ENCODE measurements at regions not wholly inside any gene's neighbourhood (a gene's known extent, or its start where the extent isn't known, plus 50 kb on each side); places are given as distances from the start of the nearest gene placed in this dataset.

DNA sequence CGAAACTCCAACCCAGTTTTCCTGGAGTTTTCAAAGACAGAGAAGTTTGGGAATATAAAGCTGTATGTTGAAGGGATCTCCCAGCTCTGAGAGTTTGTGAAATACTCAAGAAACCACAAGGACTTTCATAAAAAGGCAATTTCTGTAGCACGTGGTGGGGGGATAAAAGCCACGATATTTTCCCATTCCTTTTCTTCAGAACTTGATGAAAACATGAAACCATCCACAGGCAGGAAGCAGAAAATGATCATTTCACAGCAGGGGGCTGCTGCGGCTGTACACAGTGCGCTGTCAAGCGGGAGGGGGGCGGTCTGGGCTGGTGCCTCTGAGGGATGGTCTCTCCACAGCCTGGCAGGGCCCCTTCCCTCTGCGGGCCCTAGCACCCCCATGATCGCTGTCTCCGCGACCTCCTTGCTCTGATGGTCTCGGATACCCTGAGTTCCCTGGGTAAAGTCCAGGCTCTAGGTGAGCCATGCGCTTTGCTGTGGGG lies 423.2 kb downstream of the MN1 start:
- ChIA-PET POLR2A (ENCODE audit: partially characterized antibody) (interaction anchor here (0.6 kb wide), 1 partner anchor 1042 kb away, joined by 3 read pairs; no protein-coding TSS in a partner anchor), CTCF (ENCODE audit: partially characterized antibody) (no interaction called here)
- Histone ChIP-seq H2BK12ac (ENCODE audit: low read depth, low read length) (no peak overlapping the region), H2AK5ac (ENCODE audit: low read depth, low read length) (no peak overlapping the region), H4K91ac (replicated peaks; ENCODE audit: insufficient read length, low read length) (no peak overlapping the region), H3K4ac (replicated peaks; ENCODE audit: insufficient read length, low read depth, low read length) (no peak overlapping the region), H3K79me1 (ENCODE audit: low read depth, low read length) (no peaks in the 10 kb centered on the region), H3K4me3 (ENCODE audit: extremely low read depth in 1 of 4, insufficient read depth in 2 of 4, low read depth in 3 of 4, low read length in 4 of 4) (no peak overlapping the region), H2BK20ac (ENCODE audit: low read length) (no peak overlapping the region), H2BK5ac (ENCODE audit: low read depth, low read length) (no peak overlapping the region), H3K56ac (replicated peaks; ENCODE audit: insufficient read length, low read depth, low read length) (no peak overlapping the region), H3K18ac (ENCODE audit: extremely low read depth, low read length) (no peak overlapping the region), H4K20me1 (replicated peaks in 1 of 2; ENCODE audit: control insufficient read depth in 1 of 2, insufficient read depth in 2 of 2, low read length in 2 of 2) (no peaks in the 10 kb centered on the region), H3K27ac (ENCODE audit: low read depth, low read length) (no peak overlapping the region), H3K9ac (replicated peaks in 1 of 4; ENCODE audit: extremely low read depth in 1 of 4, low read depth in 3 of 4, low read length in 3 of 4) (no peak overlapping the region), H3K23me2 (ENCODE audit: low read depth, low read length) (no peaks in the 10 kb centered on the region), H3K79me2 (ENCODE audit: control insufficient read depth in 1 of 2, insufficient read depth in 2 of 2, low read length in 2 of 2) (no peaks in the 10 kb centered on the region), H3K4me2 (ENCODE audit: insufficient read depth in 1 of 2, low read depth in 2 of 2, low read length in 2 of 2) (no peak overlapping the region), H3K4me1 (replicated peaks in 1 of 4; ENCODE audit: control insufficient read depth in 3 of 4, insufficient read depth in 4 of 4, low read length in 3 of 4) (peaks cover 0 to 3% (median 2%) of the 10 kb centered on the region in 4 experiments; a peak in 3 of 7 replicates), H3K14ac (ENCODE audit: insufficient read length) (no peak overlapping the region), H2AFZ (ENCODE audit: low read length) (no peak overlapping the region), H3K23ac (ENCODE audit: insufficient read length) (no peak overlapping the region), H4K8ac (ENCODE audit: extremely low read depth, insufficient read depth, low read length) (no peak overlapping the region), H3K9me3 (ENCODE audit: insufficient read depth in 2 of 2, low read depth in 1 of 2, low read length in 1 of 2) (no peaks in the 10 kb centered on the region), H3K27me3 (replicated peaks in 1 of 4; ENCODE audit: control insufficient read depth in 3 of 4, extremely low read depth in 1 of 4, insufficient read depth in 3 of 4, low read length in 3 of 4) (no peaks in the 10 kb centered on the region), H2BK15ac (ENCODE audit: low read length) (no peak overlapping the region), H3K36me3 (ENCODE audit: control insufficient read depth in 2 of 4, insufficient read depth in 4 of 4, low read length in 3 of 4) (no peaks in the 10 kb centered on the region), H4K5ac (ENCODE audit: insufficient read length, low read depth, low read length) (no peak overlapping the region), H2BK120ac (replicated peaks; ENCODE audit: low read depth, low read length) (no peak overlapping the region)
- DNase-seq (ENCODE audit: low read depth in 1 of 2, low spot score in 2 of 2) (no peak), FAIRE-seq (no peak)
- no peak for TF ChIP-seq SP2 (IDR thresholded peaks at IDR 0.05; ENCODE audit: low read length)
- TF ChIP-seq POLR2A (IDR thresholded peaks at IDR 0.05; ENCODE audit: control extremely low read depth in 1 of 2, low read depth in 2 of 2, low read length in 2 of 2), result no peak
- TF ChIP-seq RFX5 (IDR thresholded peaks at IDR 0.05; ENCODE audit: borderline replicate concordance, low read depth, low read length), result no peak
- no peak for TF ChIP-seq POU5F1 (IDR thresholded peaks at IDR 0.05; ENCODE audit: low read depth, low read length)
- TF ChIP-seq CTBP2 (IDR thresholded peaks at IDR 0.05; ENCODE audit: borderline replicate concordance, insufficient read depth, insufficient read length, low read length), result no peak
- WGBS, 2 experiments (ENCODE audit: extremely low coverage in 1 of 2, insufficient coverage in 1 of 2, insufficient read length in 1 of 2, insufficient replicate concordance in 2 of 2, low coverage in 1 of 2, low lambda C conversion rate in 2 of 2, missing lambda C conversion rate in 1 of 2), result 76% methylated on average over 13 of the region's 13 CpGs; no CpG with 5 or more reads in 1 of the 2 experiments

All from H1 (cell line).